GM12872 (cell line): ENCODE measurements at regions not wholly inside any gene's neighbourhood (a gene's known extent, or its start where the extent isn't known, plus 50 kb on each side); places are given as distances from the start of the nearest gene placed in this dataset.

Experiments
- TF ChIP-seq, protein P1 (sequence below): IDR thresholded peaks from 3 replicates; pipeline ENCODE4 v1.5.1; 2011; ENCODE audit warnings: low read depth, mild to moderate bottlenecking, low read length, moderate library complexity; ENCODE audit not compliant: insufficient read depth

DNA sequence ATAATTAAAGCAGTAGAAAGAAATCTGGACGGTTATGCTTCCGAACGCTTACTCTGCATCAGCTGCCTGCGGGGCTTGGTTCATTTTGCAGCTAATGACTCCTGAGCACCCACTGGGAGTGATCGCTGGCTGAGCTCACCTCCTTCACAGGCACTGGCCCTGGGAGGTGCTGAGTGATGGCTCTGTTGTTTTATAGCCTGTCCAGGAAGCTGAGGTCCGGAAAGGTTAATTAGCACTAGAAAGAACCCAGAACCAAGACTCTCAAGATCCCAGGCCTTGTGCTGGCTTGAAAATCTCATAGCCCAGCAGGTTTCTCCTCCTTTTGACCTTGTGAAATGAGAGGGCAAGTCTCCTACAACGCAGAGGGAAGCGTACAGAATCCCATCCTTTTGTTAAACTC lies 226.2 kb downstream of the AJAP1 start:
- TF ChIP-seq, protein P1, sequence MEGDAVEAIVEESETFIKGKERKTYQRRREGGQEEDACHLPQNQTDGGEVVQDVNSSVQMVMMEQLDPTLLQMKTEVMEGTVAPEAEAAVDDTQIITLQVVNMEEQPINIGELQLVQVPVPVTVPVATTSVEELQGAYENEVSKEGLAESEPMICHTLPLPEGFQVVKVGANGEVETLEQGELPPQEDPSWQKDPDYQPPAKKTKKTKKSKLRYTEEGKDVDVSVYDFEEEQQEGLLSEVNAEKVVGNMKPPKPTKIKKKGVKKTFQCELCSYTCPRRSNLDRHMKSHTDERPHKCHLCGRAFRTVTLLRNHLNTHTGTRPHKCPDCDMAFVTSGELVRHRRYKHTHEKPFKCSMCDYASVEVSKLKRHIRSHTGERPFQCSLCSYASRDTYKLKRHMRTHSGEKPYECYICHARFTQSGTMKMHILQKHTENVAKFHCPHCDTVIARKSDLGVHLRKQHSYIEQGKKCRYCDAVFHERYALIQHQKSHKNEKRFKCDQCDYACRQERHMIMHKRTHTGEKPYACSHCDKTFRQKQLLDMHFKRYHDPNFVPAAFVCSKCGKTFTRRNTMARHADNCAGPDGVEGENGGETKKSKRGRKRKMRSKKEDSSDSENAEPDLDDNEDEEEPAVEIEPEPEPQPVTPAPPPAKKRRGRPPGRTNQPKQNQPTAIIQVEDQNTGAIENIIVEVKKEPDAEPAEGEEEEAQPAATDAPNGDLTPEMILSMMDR = no peak

- TF ChIP-seq, protein P1 = no peak
Measured at GRCh38 chr1:4877426-4877825, 223.0 kb downstream of the AJAP1 start.

- TF ChIP-seq, protein P1 = no peak
Measured at GRCh38 chr1:4871373-4871772, 217.0 kb downstream of the AJAP1 start.

- TF ChIP-seq, protein P1 = no peak
Measured at GRCh38 chr1:4868521-4868920, 214.1 kb downstream of the AJAP1 start.

- TF ChIP-seq, protein P1 = no peak
Measured at GRCh38 chr1:4856396-4856795, 202.0 kb downstream of the AJAP1 start.

DNA sequence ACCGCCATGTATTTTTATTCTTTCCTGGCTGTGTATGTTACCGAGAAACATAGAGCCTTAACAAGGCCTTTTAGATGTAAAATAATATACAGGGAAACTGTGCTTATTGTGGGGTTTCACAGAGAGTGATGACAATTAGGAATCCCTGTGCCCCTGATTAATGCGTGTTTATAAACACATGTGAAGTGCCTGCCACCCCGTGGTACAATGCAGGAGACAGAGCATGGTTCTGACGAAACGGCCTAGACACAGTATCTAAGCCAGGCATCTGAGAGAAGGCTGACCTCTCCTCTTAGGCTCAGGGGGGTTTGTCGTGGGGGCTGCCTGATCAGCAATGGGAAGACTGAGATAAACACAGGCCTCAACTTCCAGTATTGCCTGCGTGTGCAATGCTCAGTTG lies 200.0 kb downstream of the AJAP1 start:
- TF ChIP-seq, protein P1 = no peak

GRCh38 chr1:4853904-4854303 lies 199.5 kb downstream of the AJAP1 start:
- TF ChIP-seq, protein P1 = no peak
